ENCODE measurements at regions not wholly inside any gene's neighbourhood (a gene's known extent, or its start where the extent isn't known, plus 50 kb on each side); places are given as distances from the start of the nearest gene placed in this dataset.

GRCh38 chr1:184827600-184828368, 73.1 kb upstream of the EDEM3 start:
- no peak overlapping the region for H3K4me3 ChIP-seq (ENCODE audit: low read depth, low read length)
- DNase-seq (ENCODE audit: low read depth): no peak
- TF ChIP-seq CTCF (IDR thresholded peaks at IDR 0.05; ENCODE audit: low read depth, low read length, missing control alignments): no peak

- TF ChIP-seq CTCF (IDR thresholded peaks at IDR 0.05; ENCODE audit: low read depth, low read length, missing control alignments): no peak
- H3K4me3 ChIP-seq (ENCODE audit: low read depth, low read length): no peak overlapping the region
- DNase-seq (ENCODE audit: low read depth): no peak
Observed at GRCh38 chr1:184826001-184826400, 71.3 kb upstream of the EDEM3 start.

DNA sequence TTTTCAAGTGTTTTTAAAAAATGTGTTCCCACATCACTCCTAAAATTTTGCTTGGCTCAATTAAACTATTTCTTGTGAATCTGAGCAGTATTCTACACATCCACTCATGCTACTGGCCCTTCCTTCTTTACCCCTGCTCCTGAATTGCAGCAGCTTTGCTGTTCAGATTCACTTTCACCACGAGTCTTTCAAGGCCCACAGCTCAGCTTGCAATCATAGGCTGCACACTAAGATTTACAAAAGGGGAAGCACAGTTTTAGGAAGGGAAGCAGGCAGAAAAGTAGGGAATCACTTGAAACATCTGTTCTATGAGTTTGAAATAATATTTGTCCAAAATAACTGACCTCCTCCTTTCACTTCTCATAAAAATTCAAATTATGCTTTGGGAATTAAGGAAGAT, 70.9 kb upstream of the EDEM3 start:
- no peak for TF ChIP-seq CTCF (IDR thresholded peaks at IDR 0.05; ENCODE audit: low read depth, low read length, missing control alignments)
- no peak for DNase-seq (ENCODE audit: low read depth)
- H3K4me3 ChIP-seq (ENCODE audit: low read depth, low read length): no peak overlapping the region

DNA sequence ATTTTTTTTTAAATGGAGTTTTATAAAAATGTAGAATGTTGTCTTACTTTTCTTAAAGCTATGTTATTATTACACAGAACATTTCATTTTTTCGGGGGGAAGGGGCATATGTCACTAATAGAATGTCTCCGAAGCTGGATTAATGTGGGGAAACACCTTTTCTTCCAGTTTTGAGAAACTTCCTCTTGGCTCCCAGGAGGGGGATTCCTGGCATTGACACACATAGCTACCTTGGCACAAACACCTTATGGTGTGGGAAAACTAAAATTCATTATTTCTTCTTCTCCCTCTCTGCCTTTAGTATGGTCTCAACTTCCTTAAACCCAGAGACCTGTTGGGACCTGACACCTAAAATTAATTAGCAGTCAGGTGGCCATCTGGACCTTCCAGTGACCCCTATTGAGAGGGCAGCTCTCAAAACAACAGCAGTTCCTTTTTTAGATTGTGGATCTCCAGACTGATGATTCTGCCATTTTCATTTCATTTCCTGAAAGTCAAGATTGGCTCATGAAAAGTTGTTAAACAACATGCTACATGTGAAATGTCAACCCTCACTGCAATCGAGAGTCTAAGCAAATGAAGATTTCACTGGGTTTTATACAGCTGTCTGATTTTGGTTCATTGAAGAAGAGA, 70.1 kb upstream of the EDEM3 start:
- no peak for TF ChIP-seq CTCF (IDR thresholded peaks at IDR 0.05; ENCODE audit: low read depth, low read length, missing control alignments)
- DNase-seq (ENCODE audit: low read depth): no peak
- H3K4me3 ChIP-seq (ENCODE audit: low read depth, low read length): no peak overlapping the region

DNA sequence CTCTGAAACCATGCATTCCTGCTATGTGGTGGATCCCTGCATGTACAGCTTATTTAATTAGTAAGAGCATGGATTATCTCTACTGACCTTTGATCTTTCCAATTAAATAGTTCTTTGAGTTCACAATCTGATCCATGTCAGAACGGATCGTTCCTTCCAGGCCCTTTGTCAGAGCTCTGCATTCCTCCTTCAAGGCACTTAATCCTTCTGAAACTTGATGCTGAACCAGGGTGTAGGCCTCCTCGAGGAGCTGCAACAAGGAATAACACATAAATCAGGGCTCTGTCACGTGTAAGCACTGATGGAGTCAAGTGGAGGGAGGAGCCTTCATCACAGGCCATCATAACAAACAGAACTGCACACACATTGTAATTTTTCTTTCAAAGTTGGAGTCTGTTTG, 68.4 kb upstream of the EDEM3 start:
- no peak for TF ChIP-seq CTCF (IDR thresholded peaks at IDR 0.05; ENCODE audit: low read depth, low read length, missing control alignments)
- H3K4me3 ChIP-seq (ENCODE audit: low read depth, low read length): no peak overlapping the region
- no peak for DNase-seq (ENCODE audit: low read depth)

- H3K4me3 ChIP-seq (ENCODE audit: low read depth, low read length): no peak overlapping the region
- DNase-seq (ENCODE audit: low read depth): no peak
- TF ChIP-seq CTCF (IDR thresholded peaks at IDR 0.05; ENCODE audit: low read depth, low read length, missing control alignments): no peak
Observed at GRCh38 chr1:184822267-184822666, 67.6 kb upstream of the EDEM3 start.

- TF ChIP-seq CTCF (IDR thresholded peaks at IDR 0.05; ENCODE audit: low read depth, low read length, missing control alignments): no peak
- DNase-seq (ENCODE audit: low read depth): no peak
- no peak overlapping the region for H3K4me3 ChIP-seq (ENCODE audit: low read depth, low read length)
Observed at GRCh38 chr1:184821658-184822057, 67.0 kb upstream of the EDEM3 start.

Measured in GM12864 (cell line).